PFSK-1 (cell line): ENCODE measurements at regions not wholly inside any gene's neighbourhood (a gene's known extent, or its start where the extent isn't known, plus 50 kb on each side); places are given as distances from the start of the nearest gene placed in this dataset.

Experiments used
- POLR2AphosphoS5 ChIP-seq: IDR thresholded peaks from 2 replicates; pipeline ENCODE4 v1.6.1; 2012; ENCODE audit warnings: low read depth, mild to moderate bottlenecking, control low read depth, low read length, moderate library complexity
- SIN3A ChIP-seq: IDR thresholded peaks from 2 replicates; pipeline ENCODE4 v1.6.1; 2012; ENCODE audit warnings: mild to moderate bottlenecking, low read length, moderate library complexity, borderline replicate concordance; ENCODE audit not compliant: insufficient read depth
- TAF1 ChIP-seq: IDR thresholded peaks from 2 replicates; pipeline ENCODE4 v1.6.1; 2012; ENCODE audit warnings: low read length, control low read depth, borderline replicate concordance; ENCODE audit not compliant: insufficient read depth

- no peak for TF ChIP-seq POLR2AphosphoS5
- TF ChIP-seq TAF1 = no peak
- no peak for TF ChIP-seq SIN3A
Observed at GRCh38 chr22:49396817-49397216, 430.9 kb downstream of the BRD1 start.
